ENCODE measurements at regions not wholly inside any gene's neighbourhood (a gene's known extent, or its start where the extent isn't known, plus 50 kb on each side); places are given as distances from the start of the nearest gene placed in this dataset.

GRCh38 chr15:99857836-99858235, 124.6 kb upstream of the LYSMD4 start:
- ATAC-seq (ENCODE audit: insufficient read depth, low read depth) (no peak), DNase-seq (no peak)
- TF ChIP-seq CTCF (IDR thresholded peaks at IDR 0.05; ENCODE audit: borderline replicate concordance, extremely low read depth, low read length, poor library complexity, severe bottlenecking): no peak
- no peak for TF ChIP-seq EZH2 (IDR thresholded peaks at IDR 0.05; ENCODE audit: borderline replicate concordance, low read depth, low read length, severe bottlenecking)
- Histone ChIP-seq H2AFZ (ENCODE audit: low read depth, low read length) (no peak overlapping the region), H3K9ac (ENCODE audit: low read depth, low read length) (no peak overlapping the region), H3K4me2 (ENCODE audit: insufficient read depth, low read length) (no peak overlapping the region), H3K9me3 (ENCODE audit: insufficient read depth, low read length, severe bottlenecking) (no peaks in the 10 kb centered on the region), H3K4me3 (ENCODE audit: low read depth in 1 of 2, low read length in 2 of 2) (no peak overlapping the region), H3K4me1 (ENCODE audit: insufficient read depth, low read length) (no peaks in the 10 kb centered on the region), H3K79me2 (ENCODE audit: insufficient read depth, low read length) (no peaks in the 10 kb centered on the region), H3K27ac (ENCODE audit: low read length) (no peak overlapping the region), H4K20me1 (ENCODE audit: insufficient read depth, low read length) (no peaks in the 10 kb centered on the region), H3K36me3 (ENCODE audit: insufficient read depth, low read length) (no peaks in the 10 kb centered on the region), H3K27me3 (ENCODE audit: insufficient read depth, low read length, poor library complexity) (no peaks in the 10 kb centered on the region)

DNA sequence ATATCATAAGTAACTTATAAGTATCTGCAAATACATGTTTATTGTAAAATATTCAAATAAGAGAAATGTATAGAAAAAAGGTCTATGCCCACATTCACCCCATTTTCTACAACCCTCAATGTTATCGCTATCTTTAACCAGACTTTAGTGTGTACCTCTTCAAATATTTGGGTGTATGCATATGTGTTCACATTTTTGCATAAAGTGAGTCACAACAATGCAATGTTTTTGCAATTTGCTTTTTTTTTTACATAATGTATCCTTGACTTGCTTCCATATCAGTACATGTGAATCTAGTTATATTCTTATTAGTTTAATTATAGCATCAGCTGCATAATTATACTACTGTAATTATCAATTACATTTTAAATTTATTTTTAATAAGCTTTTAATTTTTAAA, 117.3 kb upstream of the LYSMD4 start:
- H3K27ac ChIP-seq (ENCODE audit: low read length): no peak overlapping the region
- H3K36me3 ChIP-seq (ENCODE audit: insufficient read depth, low read length): no peaks in the 10 kb centered on the region
- H3K9ac ChIP-seq (ENCODE audit: low read depth, low read length): no peak overlapping the region
- DNase-seq (no peak), ATAC-seq (ENCODE audit: insufficient read depth, low read depth) (no peak)
- no peaks in the 10 kb centered on the region for H3K4me1 ChIP-seq (ENCODE audit: insufficient read depth, low read length)
- TF ChIP-seq EZH2 (IDR thresholded peaks at IDR 0.05; ENCODE audit: borderline replicate concordance, low read depth, low read length, severe bottlenecking) (no peak), CTCF (IDR thresholded peaks at IDR 0.05; ENCODE audit: borderline replicate concordance, extremely low read depth, low read length, poor library complexity, severe bottlenecking) (no peak)
- H3K27me3 ChIP-seq (ENCODE audit: insufficient read depth, low read length, poor library complexity): no peaks in the 10 kb centered on the region
- H4K20me1 ChIP-seq (ENCODE audit: insufficient read depth, low read length): no peaks in the 10 kb centered on the region
- H3K4me2 ChIP-seq (ENCODE audit: insufficient read depth, low read length): no peak overlapping the region
- no peak overlapping the region for H3K4me3 ChIP-seq (ENCODE audit: low read depth in 1 of 2, low read length in 2 of 2)
- no peaks in the 10 kb centered on the region for H3K9me3 ChIP-seq (ENCODE audit: insufficient read depth, low read length, severe bottlenecking)
- no peaks in the 10 kb centered on the region for H3K79me2 ChIP-seq (ENCODE audit: insufficient read depth, low read length)
- no peak overlapping the region for H2AFZ ChIP-seq (ENCODE audit: low read depth, low read length)

DNA sequence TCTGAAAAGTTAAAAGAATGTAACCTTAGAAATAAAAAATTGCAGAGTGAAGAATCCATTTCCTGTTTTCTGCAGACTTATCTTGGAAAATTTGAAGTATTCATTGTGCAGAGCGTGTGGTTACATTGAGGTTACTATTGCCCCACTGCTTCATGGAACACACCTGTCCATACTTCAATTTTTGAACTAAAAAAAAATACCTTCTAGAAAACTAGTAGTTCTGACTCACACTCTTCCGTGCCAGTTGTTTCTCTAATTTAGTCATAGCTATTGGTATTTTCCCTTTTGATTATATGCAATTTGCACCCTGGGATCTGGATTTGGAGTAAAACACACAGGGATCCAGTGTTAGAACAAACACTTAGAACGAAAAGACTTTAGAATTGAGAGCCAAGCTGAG, 111.8 kb upstream of the LYSMD4 start:
- Histone ChIP-seq H4K20me1 (ENCODE audit: insufficient read depth, low read length) (no peaks in the 10 kb centered on the region), H3K4me1 (ENCODE audit: insufficient read depth, low read length) (no peaks in the 10 kb centered on the region), H3K9me3 (ENCODE audit: insufficient read depth, low read length, severe bottlenecking) (no peaks in the 10 kb centered on the region), H3K4me2 (ENCODE audit: insufficient read depth, low read length) (no peak overlapping the region), H3K27ac (ENCODE audit: low read length) (no peak overlapping the region), H3K9ac (ENCODE audit: low read depth, low read length) (no peak overlapping the region), H3K27me3 (ENCODE audit: insufficient read depth, low read length, poor library complexity) (no peaks in the 10 kb centered on the region), H2AFZ (ENCODE audit: low read depth, low read length) (no peak overlapping the region), H3K4me3 (ENCODE audit: low read depth in 1 of 2, low read length in 2 of 2) (no peak overlapping the region), H3K36me3 (ENCODE audit: insufficient read depth, low read length) (no peaks in the 10 kb centered on the region; the same call in 1 of the 2 replicates), H3K79me2 (ENCODE audit: insufficient read depth, low read length) (no peaks in the 10 kb centered on the region)
- ATAC-seq (ENCODE audit: insufficient read depth, low read depth): no peak
- TF ChIP-seq EZH2 (IDR thresholded peaks at IDR 0.05; ENCODE audit: borderline replicate concordance, low read depth, low read length, severe bottlenecking) (no peak), CTCF (IDR thresholded peaks at IDR 0.05; ENCODE audit: borderline replicate concordance, extremely low read depth, low read length, poor library complexity, severe bottlenecking) (no peak)
- no peak for DNase-seq

DNA sequence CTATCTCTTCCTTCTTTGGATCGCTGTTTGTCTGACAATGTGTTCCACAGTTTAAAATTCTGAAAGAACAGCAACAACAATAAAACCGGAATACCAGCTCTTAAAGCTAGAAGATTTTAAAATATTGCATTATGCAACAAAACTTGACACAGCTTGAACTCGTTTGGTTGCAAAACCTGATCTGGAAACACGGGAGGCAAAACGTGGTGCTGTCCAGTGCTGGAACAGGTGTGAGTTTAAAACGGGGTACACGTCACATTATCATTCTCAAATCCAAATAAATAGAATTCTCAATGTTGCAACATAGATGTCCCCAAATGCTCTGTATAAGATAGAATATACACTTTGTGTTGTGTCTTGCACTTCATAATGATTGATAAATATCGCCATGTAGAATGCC, 110.9 kb upstream of the LYSMD4 start:
- no peak for TF ChIP-seq EZH2 (IDR thresholded peaks at IDR 0.05; ENCODE audit: borderline replicate concordance, low read depth, low read length, severe bottlenecking)
- TF ChIP-seq CTCF (IDR thresholded peaks at IDR 0.05; ENCODE audit: borderline replicate concordance, extremely low read depth, low read length, poor library complexity, severe bottlenecking): no peak
- H3K4me1 ChIP-seq (ENCODE audit: insufficient read depth, low read length): no peaks in the 10 kb centered on the region
- no peak overlapping the region for H3K27ac ChIP-seq (ENCODE audit: low read length)
- H3K36me3 ChIP-seq (ENCODE audit: insufficient read depth, low read length): peaks cover 3% of the 10 kb centered on the region; the same call in 1 of the 2 replicates
- H3K79me2 ChIP-seq (ENCODE audit: insufficient read depth, low read length): no peaks in the 10 kb centered on the region
- ATAC-seq (ENCODE audit: insufficient read depth, low read depth) (no peak), DNase-seq (no peak)
- H2AFZ ChIP-seq (ENCODE audit: low read depth, low read length): no peak overlapping the region
- H3K27me3 ChIP-seq (ENCODE audit: insufficient read depth, low read length, poor library complexity): no peaks in the 10 kb centered on the region
- no peak overlapping the region for H3K4me3 ChIP-seq (ENCODE audit: low read depth in 1 of 2, low read length in 2 of 2)
- no peaks in the 10 kb centered on the region for H4K20me1 ChIP-seq (ENCODE audit: insufficient read depth, low read length)
- no peak overlapping the region for H3K9ac ChIP-seq (ENCODE audit: low read depth, low read length)
- H3K9me3 ChIP-seq (ENCODE audit: insufficient read depth, low read length, severe bottlenecking): no peaks in the 10 kb centered on the region
- H3K4me2 ChIP-seq (ENCODE audit: insufficient read depth, low read length): no peak overlapping the region
